GM18909 (cell line): ENCODE measurements at regions not wholly inside any gene's neighbourhood (a gene's known extent, or its start where the extent isn't known, plus 50 kb on each side); places are given as distances from the start of the nearest gene placed in this dataset.
A peak's percentile ranks its signal among the peaks of the same experiment; 100 is the strongest.

Source experiments
- ATAC-seq: cut with Tn5 transposase; IDR thresholded peaks from one replicate; pipeline ENCODE4 v1.9.1; 2021; ENCODE audit warnings: mild to moderate bottlenecking; ENCODE audit not compliant: unreplicated experiment, poor library complexity

- ATAC-seq = no peak
These were observed 59.8 kb downstream of the MRPS30 start for GRCh38 chr5:44868541-44868940.

- ATAC-seq = no peak
These were observed 61.2 kb downstream of the MRPS30 start for GRCh38 chr5:44869928-44870327.

- ATAC-seq = no peak
These were observed 61.7 kb downstream of the MRPS30 start for GRCh38 chr5:44870430-44870829.

GRCh38 chr5:44871401-44871800 is 62.7 kb downstream of the MRPS30 start:
- ATAC-seq = no peak

GRCh38 chr5:44875661-44876605 is 67.2 kb downstream of the MRPS30 start:
- ATAC-seq = peak; percentile 99

GRCh38 chr5:44881266-44881665 is 72.5 kb downstream of the MRPS30 start:
- no peak for ATAC-seq

GRCh38 chr5:44884036-44884435 is 75.3 kb downstream of the MRPS30 start:
- no peak for ATAC-seq

GRCh38 chr5:44885903-44886302 is 77.2 kb downstream of the MRPS30 start:
- ATAC-seq = peak; percentile 94

- ATAC-seq = peak; percentile 47
These were observed 79.0 kb downstream of the MRPS30 start for GRCh38 chr5:44887722-44888121.

- no peak for ATAC-seq
These were observed 79.7 kb downstream of the MRPS30 start for GRCh38 chr5:44888435-44888834.

GRCh38 chr5:44891116-44891515 is 82.4 kb downstream of the MRPS30 start:
- ATAC-seq = peak; percentile 34

GRCh38 chr5:44900273-44900954 is 91.7 kb downstream of the MRPS30 start:
- no peak for ATAC-seq

GRCh38 chr5:44907396-44907795 is 98.6 kb downstream of the MRPS30 start:
- ATAC-seq = no peak

GRCh38 chr5:44909004-44909403 is 100.3 kb downstream of the MRPS30 start:
- no peak for ATAC-seq

GRCh38 chr5:44911501-44911900 is 102.8 kb downstream of the MRPS30 start:
- no peak for ATAC-seq

GRCh38 chr5:44914221-44914620 is 105.5 kb downstream of the MRPS30 start:
- no peak for ATAC-seq

- ATAC-seq = no peak
These were observed 110.8 kb downstream of the MRPS30 start for GRCh38 chr5:44919560-44919959.

- no peak for ATAC-seq
These were observed 118.5 kb downstream of the MRPS30 start for GRCh38 chr5:44927115-44927733.

GRCh38 chr5:44932922-44933585 is 124.3 kb downstream of the MRPS30 start:
- peak; percentile 99 for ATAC-seq

- peak; percentile 19 for ATAC-seq
These were observed 124.9 kb downstream of the MRPS30 start for GRCh38 chr5:44933686-44934085.
